Nephron (organoid): ENCODE measurements at regions not wholly inside any gene's neighbourhood (a gene's known extent, or its start where the extent isn't known, plus 50 kb on each side); places are given as distances from the start of the nearest gene placed in this dataset.

Source experiments
- H3K27ac Mint-ChIP-seq, 3 experiments: 2 replicates each; pipeline ENCODE4 v1.8.0; 2020; ENCODE audit warnings: mixed read lengths in 3 of 3, mild to moderate bottlenecking in 2 of 3, moderate library complexity in 1 of 3
- H3K27me3 Mint-ChIP-seq: 2 replicates; pipeline ENCODE4 v1.8.0; 2021; ENCODE audit warnings: low read depth, mild to moderate bottlenecking, moderate library complexity, mixed read lengths
- H3K36me3 Mint-ChIP-seq: 2 replicates; pipeline ENCODE4 v1.8.0; 2020; ENCODE audit warnings: low read depth, mixed read lengths
- H3K4me1 Mint-ChIP-seq: 2 replicates; pipeline ENCODE4 v1.8.0; 2020; ENCODE audit warnings: mixed read lengths
- H3K4me3 Mint-ChIP-seq, 3 experiments: 2 replicates each; pipeline ENCODE4 v1.8.0; 2020; ENCODE audit warnings: mild to moderate bottlenecking in 3 of 3, mixed read lengths in 3 of 3, moderate library complexity in 2 of 3
- H3K9me3 Mint-ChIP-seq: 2 replicates; pipeline ENCODE4 v1.8.0; 2020; ENCODE audit warnings: mixed read lengths
- CTCF ChIP-seq, 3 experiments: fragments of 200-600 bp; sonication (generic); IDR thresholded peaks; one replicate each; pipeline ENCODE4 v1.5.0; 2021; ENCODE audit warnings: antibody characterized with exemption in 3 of 3; ENCODE audit not compliant: unreplicated experiment in 3 of 3

- Mint-ChIP-seq H3K4me3 (peak overlapping the region; percentile 69 to 83 (median 80)), H3K27ac (peak overlapping the region; percentile 57 to 85 (median 62)), H3K27me3 (peaks cover 8% of the 10 kb centered on the region), H3K9me3 (no peaks in the 10 kb centered on the region), H3K4me1 (peaks cover 18% of the 10 kb centered on the region), H3K36me3 (no peaks in the 10 kb centered on the region)
- no peak for TF ChIP-seq CTCF (IDR thresholded peaks at IDR 0.05; ENCODE audit: unreplicated experiment in 3 of 3)
Measured at GRCh38 chr2:64866797-64867196, 122.4 kb upstream of the SLC1A4 start.

DNA sequence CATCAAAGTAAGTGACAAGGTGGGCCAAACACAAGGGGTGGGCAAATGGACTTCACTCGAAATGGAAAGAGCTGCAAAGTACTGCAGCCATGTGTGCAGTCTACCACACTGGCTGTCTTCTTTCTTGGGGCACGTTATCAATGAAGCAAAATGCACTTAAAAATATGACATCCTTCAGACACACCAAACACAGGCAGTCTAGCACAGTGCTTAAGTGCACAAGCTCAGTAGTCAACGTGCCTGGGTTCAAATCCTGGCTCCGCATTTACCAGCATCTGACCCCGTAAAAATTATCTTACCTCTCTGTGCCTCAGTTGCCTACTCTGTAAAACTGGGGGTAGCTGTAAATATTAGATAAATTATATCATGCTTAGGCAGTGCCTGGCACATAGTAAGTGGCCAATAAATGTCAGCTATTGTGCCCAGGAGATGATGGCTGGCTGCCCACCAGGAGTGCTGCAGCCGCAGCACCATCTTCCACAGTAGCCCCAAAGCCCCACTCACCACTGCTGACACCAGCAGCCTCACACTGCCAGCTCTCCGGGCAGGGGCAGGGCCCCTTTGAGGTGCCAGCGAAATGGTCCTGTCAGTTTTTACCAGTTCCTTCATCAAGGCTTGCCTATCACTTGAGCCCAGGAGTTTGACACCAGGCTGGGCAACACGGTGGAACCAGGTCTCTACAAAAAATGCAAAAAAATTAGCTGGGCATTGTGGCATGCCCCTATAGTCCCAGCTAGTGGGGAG lies 121.8 kb upstream of the SLC1A4 start:
- no peak for TF ChIP-seq CTCF (IDR thresholded peaks at IDR 0.05; ENCODE audit: unreplicated experiment in 3 of 3)
- H3K27ac Mint-ChIP-seq, result peak overlapping the region in 1 of 3 experiments; percentile 62
- H3K9me3 Mint-ChIP-seq, result no peaks in the 10 kb centered on the region
- peak overlapping the region in 1 of 3 experiments; percentile 83 for H3K4me3 Mint-ChIP-seq
- peaks cover 8% of the 10 kb centered on the region for H3K27me3 Mint-ChIP-seq
- peaks cover 18% of the 10 kb centered on the region for H3K4me1 Mint-ChIP-seq
- H3K36me3 Mint-ChIP-seq, result no peaks in the 10 kb centered on the region

GRCh38 chr2:64869126-64869525 lies 120.1 kb upstream of the SLC1A4 start:
- H3K4me3 Mint-ChIP-seq, result peak overlapping the region in 1 of 3 experiments; percentile 44
- H3K27ac Mint-ChIP-seq, result peak overlapping the region in 2 of 3 experiments; percentile 9 to 51
- no peaks in the 10 kb centered on the region for H3K36me3 Mint-ChIP-seq
- H3K9me3 Mint-ChIP-seq, result no peaks in the 10 kb centered on the region
- H3K4me1 Mint-ChIP-seq, result peaks cover 18% of the 10 kb centered on the region
- TF ChIP-seq CTCF (IDR thresholded peaks at IDR 0.05; ENCODE audit: unreplicated experiment in 3 of 3), result no peak
- H3K27me3 Mint-ChIP-seq, result peaks cover 11% of the 10 kb centered on the region

GRCh38 chr2:64873472-64873924 lies 115.7 kb upstream of the SLC1A4 start:
- Mint-ChIP-seq H3K27me3 (peaks cover 15% of the 10 kb centered on the region), H3K4me1 (peaks cover 29% of the 10 kb centered on the region), H3K27ac (no peak overlapping the region), H3K36me3 (no peaks in the 10 kb centered on the region), H3K9me3 (no peaks in the 10 kb centered on the region), H3K4me3 (peak overlapping the region in 1 of 3 experiments; percentile 16)
- TF ChIP-seq CTCF (IDR thresholded peaks at IDR 0.05; ENCODE audit: unreplicated experiment in 3 of 3), result peak; percentile 91 to 97 (median 93)

DNA sequence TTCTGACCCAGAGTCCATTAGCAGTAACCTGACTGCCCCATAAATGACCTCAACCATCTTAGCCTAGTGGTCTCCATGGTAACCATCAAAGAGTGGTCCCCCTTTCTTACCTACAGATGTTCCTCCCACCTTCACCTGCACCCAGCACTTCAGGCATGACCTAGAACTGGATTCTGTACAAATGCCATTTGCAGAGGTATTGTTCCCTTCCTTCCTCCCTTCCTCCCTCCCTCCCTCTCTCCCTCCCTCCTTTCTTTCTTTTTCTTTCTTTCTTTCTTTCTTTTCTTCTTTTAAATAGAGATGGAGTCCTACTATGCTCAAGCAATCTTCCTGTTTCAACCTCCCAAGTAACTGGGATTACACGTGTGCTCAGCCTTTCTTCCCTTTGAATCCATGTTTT lies 114.6 kb upstream of the SLC1A4 start:
- H3K4me3 Mint-ChIP-seq, result no peak overlapping the region

More for the DNA sequence above, 114.6 kb upstream of the SLC1A4 start:
- no peak overlapping the region for H3K27ac Mint-ChIP-seq
- peaks cover 12% of the 10 kb centered on the region for H3K27me3 Mint-ChIP-seq
- no peak for TF ChIP-seq CTCF (IDR thresholded peaks at IDR 0.05; ENCODE audit: unreplicated experiment in 3 of 3)
- H3K9me3 Mint-ChIP-seq, result no peaks in the 10 kb centered on the region
- H3K36me3 Mint-ChIP-seq, result no peaks in the 10 kb centered on the region
- H3K4me1 Mint-ChIP-seq, result peaks cover 22% of the 10 kb centered on the region
